Mucosa of descending colon (tissue), 3 donors: ENCODE measurements at regions not wholly inside any gene's neighbourhood (a gene's known extent, or its start where the extent isn't known, plus 50 kb on each side); places are given as distances from the start of the nearest gene placed in this dataset.

ENCODE experiments used
- ATAC-seq: fragments of 200-7000 bp; cut with Tn5 transposase; one replicate; pipeline ENCODE4 v1.9.1; 2020; ENCODE audit warnings: mild to moderate bottlenecking, moderate library complexity
- DNase-seq, 3 donors: peaks; one replicate each; pipeline ENCODE4 v3.0.0-alpha.2; 2020
- H3K36me3 ChIP-seq: fragments of 200-600 bp; one replicate; pipeline ENCODE4 v1.8.0; 2021; ENCODE audit warnings: low read depth, mild to moderate bottlenecking
- H3K4me1 ChIP-seq: fragments of 200-600 bp; one replicate; pipeline ENCODE4 v1.8.0; 2021; ENCODE audit warnings: low read depth, mild to moderate bottlenecking
- H3K4me3 ChIP-seq: fragments of 200-600 bp; one replicate; pipeline ENCODE4 v1.8.0; 2021; ENCODE audit warnings: mild to moderate bottlenecking
- H3K9me3 ChIP-seq: fragments of 200-600 bp; one replicate; pipeline ENCODE4 v1.8.0; 2021; ENCODE audit warnings: mild to moderate bottlenecking
- CTCF ChIP-seq: fragments of 200-600 bp; IDR thresholded peaks from one replicate; pipeline ENCODE4 v1.8.0; 2022; ENCODE audit warnings: antibody characterized with exemption, mild to moderate bottlenecking
- intact Hi-C, 2 donors: fragments of 100-400 bp; cut with DNase I in 1 of 2; cut with micrococcal nuclease in 1 of 2; formaldehyde crosslinking; loops; one replicate each; pipeline versions ENCODE4 v1.11.0 to v1.11.1; 2022; cut with DNase I, micrococcal nuclease
- donor health status: DM: no; HTN: no; CAD: no; lungs with moderate emphysema.
- donor health status: DM: no; HTN: no; CAD: no.
- donor health status: DM: no; HTN: yes; CAD: no.

- intact Hi-C loops: no loop called here
- H3K4me3 ChIP-seq: no peak overlapping the region
- DNase-seq (no peak), ATAC-seq (no peak)
- H3K9me3 ChIP-seq: no peaks in the 10 kb centered on the region
- H3K36me3 ChIP-seq: no peaks in the 10 kb centered on the region
- no peak for TF ChIP-seq CTCF
- H3K4me1 ChIP-seq: no peaks in the 10 kb centered on the region
Measured at GRCh38 chr13:60721063-60721462, 324.0 kb downstream of the TDRD3 start.

DNA sequence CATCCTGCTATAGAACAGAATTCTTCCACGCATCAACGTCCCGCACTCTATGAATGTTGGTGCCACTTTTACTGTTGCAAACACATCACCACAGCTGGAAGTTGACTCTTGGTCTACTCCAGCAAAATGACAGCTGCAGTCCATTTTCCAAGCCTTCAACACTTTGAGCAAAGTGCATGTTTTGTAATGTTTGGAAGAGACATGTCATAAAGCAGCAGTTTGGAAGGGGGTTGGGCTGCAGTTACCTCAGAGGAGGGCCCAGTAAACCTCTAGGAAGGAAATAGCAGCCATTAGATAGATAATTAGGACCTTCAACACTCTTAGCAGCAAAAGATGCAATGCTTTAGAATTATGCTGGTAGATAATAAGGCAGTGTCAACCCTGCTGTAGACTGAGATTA lies 323.6 kb downstream of the TDRD3 start:
- Histone ChIP-seq H3K4me1 (no peaks in the 10 kb centered on the region), H3K9me3 (no peaks in the 10 kb centered on the region), H3K4me3 (no peak overlapping the region), H3K36me3 (no peaks in the 10 kb centered on the region)
- no peak for TF ChIP-seq CTCF
- no peak for ATAC-seq
- no peak for DNase-seq
- intact Hi-C loops: no loop called here

- ATAC-seq: no peak
- no peak for TF ChIP-seq CTCF
- intact Hi-C loops: no loop called here
Measured at GRCh38 chr13:60716313-60716712, 319.3 kb downstream of the TDRD3 start.

DNA sequence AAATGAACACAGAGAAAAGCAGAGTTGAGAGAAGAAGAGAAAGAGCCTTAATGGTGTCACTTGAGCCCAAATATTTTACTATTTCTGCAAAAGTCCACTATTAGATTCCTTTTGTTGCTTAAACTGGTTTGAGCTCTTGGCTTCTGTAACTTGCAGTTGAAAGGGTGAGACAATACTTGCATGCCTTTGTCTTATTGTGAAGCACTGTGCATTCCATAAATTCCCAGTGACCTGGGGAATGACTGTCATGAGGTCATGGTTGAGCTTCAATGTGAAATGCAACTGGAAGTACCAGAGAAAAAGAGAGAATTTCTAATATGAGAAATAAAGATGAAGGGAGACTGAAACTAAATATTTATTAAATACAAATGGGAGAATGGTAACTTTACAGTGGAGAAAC lies 310.9 kb downstream of the TDRD3 start:
- no peak for DNase-seq
- ATAC-seq: no peak

More at GRCh38 chr13:60716313-60716712, 319.3 kb downstream of the TDRD3 start:
- H3K4me1 ChIP-seq: no peaks in the 10 kb centered on the region
- no peak overlapping the region for H3K4me3 ChIP-seq
- DNase-seq: no peak
- H3K36me3 ChIP-seq: no peaks in the 10 kb centered on the region
- no peaks in the 10 kb centered on the region for H3K9me3 ChIP-seq

DNA sequence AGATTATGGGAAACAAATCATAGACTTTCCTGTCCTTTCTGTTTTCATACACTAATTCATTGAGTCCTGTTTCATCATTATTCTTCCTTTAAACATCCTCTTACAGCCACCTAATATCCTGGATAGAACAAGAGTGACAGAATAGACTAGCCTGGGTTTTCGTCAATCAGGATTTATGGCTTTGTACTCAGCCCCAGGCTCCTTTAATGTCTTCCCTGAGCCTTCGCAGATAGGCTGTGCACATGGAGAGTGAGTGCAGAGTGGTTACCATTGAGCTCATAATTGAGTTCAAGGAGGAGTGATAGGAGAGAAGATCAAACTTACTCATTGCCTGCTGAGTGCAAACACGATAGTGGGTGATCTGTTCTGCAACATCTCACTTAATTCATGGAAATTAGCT lies 304.9 kb downstream of the TDRD3 start:
- no peaks in the 10 kb centered on the region for H3K4me1 ChIP-seq
- H3K4me3 ChIP-seq: no peak overlapping the region
- no peak for ATAC-seq
- TF ChIP-seq CTCF: no peak
- intact Hi-C loops: no loop called here
- no peaks in the 10 kb centered on the region for H3K36me3 ChIP-seq
- no peaks in the 10 kb centered on the region for H3K9me3 ChIP-seq
- DNase-seq: no peak

More for the DNA sequence above, 310.9 kb downstream of the TDRD3 start:
- intact Hi-C loops: no loop called here
- H3K36me3 ChIP-seq: no peaks in the 10 kb centered on the region
- H3K4me1 ChIP-seq: no peaks in the 10 kb centered on the region
- TF ChIP-seq CTCF: no peak
- H3K9me3 ChIP-seq: no peaks in the 10 kb centered on the region
- no peak overlapping the region for H3K4me3 ChIP-seq

DNA sequence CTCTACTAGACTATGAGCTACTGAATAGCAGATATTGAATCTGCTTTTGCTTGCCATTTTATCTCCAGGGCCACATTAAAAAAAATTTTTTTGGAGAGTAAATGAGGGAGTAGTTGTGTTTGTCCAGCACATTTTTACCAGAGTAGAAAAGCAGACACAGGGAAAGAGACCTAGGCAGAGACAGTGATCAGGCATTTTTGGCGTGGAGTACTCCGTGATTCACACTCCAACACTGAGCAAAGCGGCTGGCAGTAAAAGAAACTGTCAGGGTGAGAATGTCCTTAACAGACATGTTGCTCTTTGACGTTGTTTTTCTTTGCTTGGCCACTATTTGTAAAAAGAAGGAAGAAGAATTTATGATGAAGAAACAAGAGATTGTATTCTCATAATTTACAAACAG lies 304.0 kb downstream of the TDRD3 start:
- Histone ChIP-seq H3K4me3 (no peak overlapping the region), H3K4me1 (no peaks in the 10 kb centered on the region), H3K36me3 (no peaks in the 10 kb centered on the region), H3K9me3 (no peaks in the 10 kb centered on the region)
- TF ChIP-seq CTCF: no peak
- no peak for ATAC-seq
- no peak for DNase-seq
- intact Hi-C loops: no loop called here
